C4-2B (cell line): ENCODE measurements at regions not wholly inside any gene's neighbourhood (a gene's known extent, or its start where the extent isn't known, plus 50 kb on each side); places are given as distances from the start of the nearest gene placed in this dataset.

Source experiments
- CTCF ChIP-seq: fragments of 450-650 bp; conservative IDR thresholded peaks from 2 replicates; pipeline ENCODE4 v1.5.1; 2017; ENCODE audit warnings: mild to moderate bottlenecking
- ZFX ChIP-seq: fragments of 450-650 bp; IDR thresholded peaks from 2 replicates; pipeline ENCODE4 v1.6.1; 2017

DNA sequence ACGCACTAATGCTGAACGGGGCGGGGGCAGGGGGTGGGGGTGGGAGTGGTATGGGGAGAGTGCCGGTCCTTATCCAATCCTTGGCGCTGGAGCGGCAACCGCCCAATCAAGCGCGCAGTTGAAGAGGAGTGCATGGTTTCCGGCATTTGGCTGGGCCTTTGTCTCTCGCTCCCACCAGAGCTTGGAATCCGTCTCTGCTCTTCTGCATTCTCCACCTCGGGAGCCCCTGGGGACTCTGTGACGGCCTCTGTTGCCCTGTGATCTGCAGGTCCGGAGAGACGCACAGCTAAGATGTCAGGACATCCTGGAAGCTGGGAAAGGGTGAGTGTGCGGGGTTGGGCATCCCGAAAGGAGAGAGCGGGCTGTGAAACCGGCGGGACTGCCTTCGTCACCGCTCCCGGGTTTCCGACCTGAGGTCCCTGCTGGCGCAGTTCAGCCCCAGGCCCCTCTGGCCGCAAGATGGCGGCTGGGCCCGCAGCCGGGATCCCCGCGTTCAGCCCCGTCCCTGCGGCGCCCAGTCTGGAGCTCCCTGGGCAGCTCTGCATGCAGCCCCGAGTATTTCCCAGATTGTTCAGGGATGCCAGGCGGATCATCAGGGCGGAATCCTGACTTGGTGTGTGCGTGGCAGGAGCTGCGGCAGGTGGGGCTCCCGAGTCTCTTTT lies 53.6 kb upstream of the ZNF254 start:
- no peak for TF ChIP-seq CTCF
- peak; percentile 78 for TF ChIP-seq ZFX
